Ishikawa (cell line): ENCODE measurements at regions not wholly inside any gene's neighbourhood (a gene's known extent, or its start where the extent isn't known, plus 50 kb on each side); places are given as distances from the start of the nearest gene placed in this dataset.

Experiments
- CEBPB ChIP-seq: IDR thresholded peaks from 2 replicates; pipeline ENCODE4 v1.6.1; 2012
- CREB1 ChIP-seq: IDR thresholded peaks from 2 replicates; pipeline ENCODE4 v1.6.1; 2012; ENCODE audit warnings: low read depth
- EGR1 ChIP-seq: IDR thresholded peaks from 2 replicates; pipeline ENCODE4 v1.6.1; 2012
- EP300 ChIP-seq: IDR thresholded peaks from 2 replicates; pipeline ENCODE4 v1.6.1; 2012; ENCODE audit warnings: borderline replicate concordance
- FOXM1 ChIP-seq: IDR thresholded peaks from 2 replicates; pipeline ENCODE4 v1.6.1; 2012; ENCODE audit warnings: low read depth, borderline replicate concordance
- NFIC ChIP-seq: IDR thresholded peaks from 2 replicates; pipeline ENCODE4 v1.6.1; 2012
- RAD21 ChIP-seq: IDR thresholded peaks from 2 replicates; pipeline ENCODE4 v1.6.1; 2012; ENCODE audit warnings: low read depth
- REST ChIP-seq: IDR thresholded peaks from 2 replicates; pipeline ENCODE4 v1.6.1; 2012; ENCODE audit warnings: low read depth, mild to moderate bottlenecking
- TAF1 ChIP-seq: IDR thresholded peaks from 2 replicates; pipeline ENCODE4 v1.6.1; 2012; ENCODE audit warnings: low read depth, mild to moderate bottlenecking
- TCF12 ChIP-seq: IDR thresholded peaks from 2 replicates; pipeline ENCODE4 v1.6.1; 2012; ENCODE audit warnings: low read depth
- TEAD4 ChIP-seq: IDR thresholded peaks from 2 replicates; pipeline ENCODE4 v1.6.1; 2012
- USF1 ChIP-seq: IDR thresholded peaks from 2 replicates; pipeline ENCODE4 v1.6.1; 2012
- YY1 ChIP-seq: IDR thresholded peaks from 2 replicates; pipeline ENCODE4 v1.6.1; 2012; ENCODE audit warnings: low read depth
- ZBTB7A ChIP-seq: IDR thresholded peaks from 2 replicates; pipeline ENCODE4 v1.6.1; 2012; ENCODE audit warnings: low read depth
- TF ChIP-seq, protein P1 (sequence below): IDR thresholded peaks from 2 replicates; pipeline ENCODE4 v1.6.1; 2012

DNA sequence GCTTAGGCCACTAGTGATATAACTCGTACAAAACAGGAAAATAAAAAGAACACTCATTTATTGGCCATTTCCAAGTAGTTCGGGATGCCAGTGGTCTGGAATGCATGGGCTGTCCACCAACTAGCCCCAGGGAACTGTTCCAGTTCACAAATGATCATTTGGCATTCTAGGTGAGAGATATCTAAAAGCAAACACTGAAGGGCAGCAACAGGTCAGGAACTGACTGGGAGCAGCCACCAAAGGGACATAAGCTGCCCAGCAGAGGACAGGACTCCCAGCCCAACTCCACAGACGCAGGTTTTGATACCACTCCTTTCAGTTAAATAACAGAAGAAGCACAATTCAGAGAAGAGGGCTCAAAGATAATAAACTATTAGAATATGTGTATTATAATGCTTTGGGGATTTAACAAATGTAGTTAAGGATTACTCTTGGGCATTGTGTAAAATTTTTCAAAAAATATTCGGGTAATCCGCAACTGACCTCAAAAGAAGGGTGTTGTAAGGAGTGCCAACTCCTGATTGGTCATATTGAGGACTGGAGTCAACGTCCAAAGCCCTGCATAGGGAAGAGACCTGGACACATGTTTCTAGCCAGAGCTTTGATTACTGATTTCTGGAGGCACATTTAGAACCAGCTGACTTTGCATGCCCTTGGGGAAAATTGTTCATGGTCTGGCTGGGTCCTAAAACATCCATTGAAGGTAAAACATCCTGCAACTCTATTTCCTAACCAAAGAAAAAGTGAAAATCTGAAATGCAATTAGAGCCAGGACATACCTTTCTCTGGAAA is 320.0 kb downstream of the DNAH5 start:
- TF ChIP-seq, protein P1, sequence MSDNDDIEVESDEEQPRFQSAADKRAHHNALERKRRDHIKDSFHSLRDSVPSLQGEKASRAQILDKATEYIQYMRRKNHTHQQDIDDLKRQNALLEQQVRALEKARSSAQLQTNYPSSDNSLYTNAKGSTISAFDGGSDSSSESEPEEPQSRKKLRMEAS: no peak
- TF ChIP-seq REST (no peak), ZBTB7A (no peak), TCF12 (no peak), NFIC (no peak), CREB1 (no peak), YY1 (no peak), CEBPB (no peak), TEAD4 (no peak), USF1 (no peak), EP300 (no peak), TAF1 (no peak), RAD21 (no peak), FOXM1 (no peak), EGR1 (no peak)

GRCh38 chr5:13613621-13614020 is 330.9 kb downstream of the DNAH5 start:
- TF ChIP-seq EGR1 (no peak), FOXM1 (no peak), TCF12 (no peak)
- TF ChIP-seq, protein P1: no peak

GRCh38 chr5:13611604-13612003 is 332.9 kb downstream of the DNAH5 start:
- no peak for TF ChIP-seq REST
- TF ChIP-seq, protein P1: no peak
- no peak for TF ChIP-seq CREB1
- TF ChIP-seq EGR1: no peak
- TF ChIP-seq TCF12: no peak
- no peak for TF ChIP-seq USF1
- TF ChIP-seq NFIC: no peak
- TF ChIP-seq CEBPB: no peak
- no peak for TF ChIP-seq EP300

DNA sequence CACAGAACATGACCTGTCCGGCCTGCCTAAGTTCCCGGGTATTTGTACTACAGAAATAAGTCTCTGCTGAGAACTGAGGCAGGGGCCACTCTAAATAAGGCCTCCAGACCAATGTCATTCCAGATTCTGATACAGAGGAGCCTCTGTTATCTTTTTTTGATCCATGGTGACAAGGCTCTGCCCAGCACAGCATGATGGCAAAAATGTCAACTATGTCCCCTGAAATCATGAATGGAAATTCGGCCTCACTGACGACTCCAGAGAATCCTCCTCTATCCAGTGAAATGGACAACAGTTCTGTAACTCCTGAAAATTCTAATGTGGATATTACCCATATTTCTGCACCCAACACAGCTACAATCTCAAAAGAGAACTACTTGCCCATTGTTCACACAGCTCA is 335.0 kb downstream of the DNAH5 start:
- TF ChIP-seq USF1 (no peak), EGR1 (no peak), CEBPB (no peak), RAD21 (no peak), REST (no peak), FOXM1 (no peak), ZBTB7A (no peak)
- TF ChIP-seq, protein P1: no peak
